Head of caudate nucleus (tissue), 42 donors: ENCODE measurements at regions not wholly inside any gene's neighbourhood (a gene's known extent, or its start where the extent isn't known, plus 50 kb on each side); places are given as distances from the start of the nearest gene placed in this dataset.

Source experiments
- DNase-seq, 42 donors: peaks; one replicate each; pipeline versions ENCODE4 v3.0.0 to v3.0.0-alpha.2; 2020 to 2021; ENCODE audit warnings: mixed read lengths in 7 of 42
- intact Hi-C: fragments of 100-400 bp; cut with DNase I; formaldehyde crosslinking; loops from one replicate; pipeline ENCODE4 v1.15.0; 2022

GRCh38 chr13:99027661-99028425 is 50.0 kb upstream of the DOCK9 start:
- intact Hi-C loops: no loop called here
- DNase-seq: no peak

- DNase-seq: peak in 1 of 42 donors; percentile 24
- intact Hi-C loops: no loop called here
Observed at GRCh38 chr13:99028890-99029289, 51.0 kb upstream of the DOCK9 start.

GRCh38 chr13:99029576-99029975 is 51.7 kb upstream of the DOCK9 start:
- DNase-seq: no peak
- intact Hi-C loops: no loop called here

- no peak for DNase-seq
- intact Hi-C loops: loop anchor here (5.0 to 10.0 kb wide), 2 partner anchors 46 to 188 kb away; no protein-coding TSS in a partner anchor
Observed at GRCh38 chr13:99030326-99030725, 52.5 kb upstream of the DOCK9 start.

GRCh38 chr13:99031832-99032231 is 54.0 kb upstream of the DOCK9 start:
- no peak for DNase-seq
- intact Hi-C loops: loop anchor here (5.0 to 10.0 kb wide), 2 partner anchors 47 to 190 kb away; no protein-coding TSS in a partner anchor

GRCh38 chr13:99033814-99034213 is 56.0 kb upstream of the DOCK9 start:
- intact Hi-C loops: loop anchor here (5.0 to 10.0 kb wide), 2 partner anchors 49 to 192 kb away; no protein-coding TSS in a partner anchor
- peak in 1 of 42 donors; percentile 17 for DNase-seq

GRCh38 chr13:99034333-99035085 is 56.6 kb upstream of the DOCK9 start:
- intact Hi-C loops: loop anchor here (5.0 to 10.0 kb wide), 2 partner anchors 50 to 192 kb away; no protein-coding TSS in a partner anchor
- DNase-seq: no peak

- intact Hi-C loops: loop anchor here (10.0 kb wide), 1 partner anchor 51 kb away; no protein-coding TSS in a partner anchor
- no peak for DNase-seq
Observed at GRCh38 chr13:99035715-99036114, 57.9 kb upstream of the DOCK9 start.

- intact Hi-C loops: loop anchor here (10.0 kb wide), 1 partner anchor 53 kb away; no protein-coding TSS in a partner anchor
- no peak for DNase-seq
Observed at GRCh38 chr13:99037756-99038155, 59.9 kb upstream of the DOCK9 start.

GRCh38 chr13:99039718-99040280 is 61.9 kb upstream of the DOCK9 start:
- no peak for DNase-seq
- intact Hi-C loops: loop anchor here (10.0 kb wide), 1 partner anchor 55 kb away; no protein-coding TSS in a partner anchor

GRCh38 chr13:99040536-99041131 is 62.8 kb upstream of the DOCK9 start:
- no peak for DNase-seq
- intact Hi-C loops: no loop called here

- DNase-seq: no peak
Observed at GRCh38 chr13:99041337-99041736, 63.5 kb upstream of the DOCK9 start.

GRCh38 chr13:99041788-99042187 is 63.9 kb upstream of the DOCK9 start:
- intact Hi-C loops: no loop called here
- peak in 41 of 42 donors; percentile 15 to 76 (median 51) for DNase-seq

More at GRCh38 chr13:99041337-99041736, 63.5 kb upstream of the DOCK9 start:
- intact Hi-C loops: no loop called here

- intact Hi-C loops: no loop called here
Observed at GRCh38 chr13:99042521-99043250, 64.8 kb upstream of the DOCK9 start.

GRCh38 chr13:99043831-99044231 is 66.0 kb upstream of the DOCK9 start:
- DNase-seq: no peak
- intact Hi-C loops: no loop called here

More at GRCh38 chr13:99042521-99043250, 64.8 kb upstream of the DOCK9 start:
- DNase-seq: no peak

- no peak for DNase-seq
- intact Hi-C loops: no loop called here
Observed at GRCh38 chr13:99044764-99045163, 66.9 kb upstream of the DOCK9 start.

GRCh38 chr13:99045396-99045795 is 67.5 kb upstream of the DOCK9 start:
- intact Hi-C loops: no loop called here
- DNase-seq: no peak

GRCh38 chr13:99046851-99047250 is 69.0 kb upstream of the DOCK9 start:
- DNase-seq: no peak

More at GRCh38 chr13:99046851-99047250, 69.0 kb upstream of the DOCK9 start:
- intact Hi-C loops: no loop called here
